Loucy (cell line): ENCODE measurements at regions not wholly inside any gene's neighbourhood (a gene's known extent, or its start where the extent isn't known, plus 50 kb on each side); places are given as distances from the start of the nearest gene placed in this dataset.

ENCODE experiments used
- CTCF ChIP-seq: fragments of 200-600 bp; sonication (generic); conservative IDR thresholded peaks from 2 replicates; pipeline ENCODE4 v1.5.1; 2014; ENCODE audit warnings: mild to moderate bottlenecking, antibody characterized with exemption, low read length
- EZH2phosphoT487 ChIP-seq: fragments of 200-600 bp; IDR thresholded peaks from 2 replicates; pipeline ENCODE4 v1.6.1; 2018; ENCODE audit warnings: antibody characterized with exemption, mild to moderate bottlenecking, moderate library complexity, borderline replicate concordance

GRCh38 chr10:2893991-2894390, 173.4 kb upstream of the PFKP start:
- no peak for TF ChIP-seq CTCF
- no peak for TF ChIP-seq EZH2phosphoT487
